Stimulated activated effector memory CD8-positive, alpha-beta T cell treated with anti-CD3 and anti-CD28 coated beads, Interleukin-12 subunit alpha, Interleukin-12 subunit beta, amount 100 ng/mL, for 72 hours (primary cell): ENCODE measurements at regions not wholly inside any gene's neighbourhood (a gene's known extent, or its start where the extent isn't known, plus 50 kb on each side); places are given as distances from the start of the nearest gene placed in this dataset.

Experiments used
- ATAC-seq: fragments of 150-1000 bp; cut with Tn5 transposase; 2 replicates; pipeline ENCODE4 v1.10.0; 2021
- DNase-seq, 2 donors: peaks; one replicate each; pipeline ENCODE4 v3.0.0; 2021 to 2022; ENCODE audit warnings: low spot score in 2 of 2
- H3K27ac Mint-ChIP-seq: one replicate; pipeline ENCODE4 v1.8.0; 2022; ENCODE audit warnings: mild to moderate bottlenecking, mixed read lengths
- H3K36me3 Mint-ChIP-seq: one replicate; pipeline ENCODE4 v1.8.0; 2022; ENCODE audit warnings: mild to moderate bottlenecking, mixed read lengths
- H3K4me1 Mint-ChIP-seq: one replicate; pipeline ENCODE4 v1.8.0; 2022; ENCODE audit warnings: mixed read lengths
- H3K4me3 Mint-ChIP-seq: one replicate; pipeline ENCODE4 v1.8.0; 2022; ENCODE audit warnings: mild to moderate bottlenecking, mixed read lengths
- H3K9me3 Mint-ChIP-seq: one replicate; pipeline ENCODE4 v1.8.0; 2022; ENCODE audit warnings: mixed read lengths

DNA sequence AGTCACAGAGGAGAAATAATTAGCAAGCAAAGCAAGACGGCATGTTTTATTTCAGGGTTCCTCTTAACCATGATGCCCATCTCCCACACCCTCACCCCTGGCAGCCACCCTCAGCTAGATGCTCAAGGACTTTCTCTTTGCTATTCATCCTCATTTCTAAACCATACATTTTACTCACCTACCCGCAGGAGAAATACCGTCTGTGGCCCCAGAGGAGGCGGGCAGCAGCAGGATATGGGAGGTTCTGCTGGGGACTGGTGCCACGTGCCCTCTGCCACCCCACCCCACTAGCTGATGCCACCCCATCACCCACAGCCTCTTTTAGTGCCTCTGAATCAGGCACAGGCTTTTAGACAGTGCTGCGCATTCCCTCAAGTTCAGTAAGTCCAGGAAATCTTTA, 168.7 kb upstream of the ITGB1 start:
- ATAC-seq (peak; percentile 90), DNase-seq (no peak)
- peak overlapping the region; percentile 47 for H3K4me3 Mint-ChIP-seq
- H3K9me3 Mint-ChIP-seq, result no peaks in the 10 kb centered on the region
- peak overlapping the region; percentile 93 for H3K27ac Mint-ChIP-seq
- no peaks in the 10 kb centered on the region for H3K36me3 Mint-ChIP-seq
- peaks cover 58% of the 10 kb centered on the region for H3K4me1 Mint-ChIP-seq

DNA sequence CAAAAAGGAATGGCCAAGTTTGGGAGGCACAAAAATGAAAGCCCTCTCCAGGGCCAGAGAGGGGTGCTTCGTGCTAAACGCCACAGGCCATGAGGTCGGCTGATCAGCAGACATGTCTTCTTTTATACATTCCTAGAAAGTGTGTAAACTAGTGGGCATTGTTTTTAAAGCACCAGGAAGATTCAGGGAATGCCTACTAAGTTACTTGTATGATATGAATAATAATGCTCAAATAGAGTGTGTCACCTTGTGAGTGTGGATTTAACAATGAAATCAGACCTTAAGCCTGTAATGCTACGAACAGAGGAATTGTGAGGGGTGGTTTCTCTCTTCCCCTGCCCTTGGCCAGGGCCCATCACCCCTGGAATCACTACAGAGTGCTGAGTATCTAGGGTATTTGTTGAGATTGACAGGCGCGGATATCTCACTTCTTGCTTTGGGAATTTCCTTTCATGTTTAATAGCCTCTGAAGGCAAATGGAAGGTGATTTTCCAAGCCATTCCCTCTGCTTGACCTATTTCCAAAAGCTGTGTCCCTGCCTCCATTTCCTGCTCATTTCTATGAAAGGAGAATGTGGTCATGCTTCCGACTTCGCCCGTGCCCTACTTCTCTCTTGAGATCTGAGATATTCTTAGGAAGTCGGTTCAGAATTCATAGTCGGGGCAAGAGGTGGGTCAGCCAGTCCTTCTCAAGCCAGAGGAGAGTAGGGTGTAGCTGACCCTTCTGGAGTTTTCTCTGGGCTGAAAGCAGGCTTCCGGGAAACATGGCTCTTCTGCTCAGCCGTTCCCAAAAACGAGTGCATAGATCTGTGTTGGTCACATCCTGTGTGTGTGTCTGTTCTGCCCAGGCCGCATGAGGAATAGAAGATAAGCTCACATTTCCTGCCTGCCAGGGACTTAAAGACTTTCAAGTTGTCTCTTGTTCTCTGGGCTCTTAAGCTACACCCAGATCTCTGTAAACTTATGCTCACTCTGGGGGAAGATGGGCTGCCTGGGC, 167.8 kb upstream of the ITGB1 start:
- no peak for DNase-seq
- Mint-ChIP-seq H3K4me3 (peak overlapping the region; percentile 47), H3K4me1 (peaks cover 65% of the 10 kb centered on the region)

DNA sequence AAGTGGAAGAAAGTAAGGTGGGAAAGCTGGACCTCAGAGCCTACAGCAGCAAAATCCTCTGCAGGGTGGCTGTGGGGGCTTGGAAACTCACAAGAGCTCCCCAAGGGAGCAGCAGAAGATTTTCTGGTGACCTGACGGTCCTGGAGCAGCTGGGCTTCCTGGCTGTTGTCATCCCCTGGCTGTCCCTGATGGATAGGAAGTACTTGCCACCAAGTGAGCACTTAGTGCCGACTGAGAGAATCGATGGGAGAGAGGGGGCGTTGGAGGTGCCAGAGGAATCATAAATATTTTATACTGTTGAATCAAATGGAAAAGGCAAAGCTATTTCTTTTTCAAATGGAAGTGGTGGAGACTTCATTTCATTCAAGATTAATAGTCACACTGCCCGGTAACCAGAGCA, 167.1 kb upstream of the ITGB1 start:
- no peaks in the 10 kb centered on the region for H3K9me3 Mint-ChIP-seq
- ATAC-seq (no peak), DNase-seq (no peak)
- H3K36me3 Mint-ChIP-seq, result peaks cover 5% of the 10 kb centered on the region
- peak overlapping the region; percentile 93 for H3K27ac Mint-ChIP-seq
- peaks cover 68% of the 10 kb centered on the region for H3K4me1 Mint-ChIP-seq
- no peak overlapping the region for H3K4me3 Mint-ChIP-seq

More for the DNA sequence above, 167.8 kb upstream of the ITGB1 start:
- peak overlapping the region; percentile 93 for H3K27ac Mint-ChIP-seq
- H3K36me3 Mint-ChIP-seq, result no peaks in the 10 kb centered on the region
- ATAC-seq, result peak; percentile 76
- no peaks in the 10 kb centered on the region for H3K9me3 Mint-ChIP-seq

DNA sequence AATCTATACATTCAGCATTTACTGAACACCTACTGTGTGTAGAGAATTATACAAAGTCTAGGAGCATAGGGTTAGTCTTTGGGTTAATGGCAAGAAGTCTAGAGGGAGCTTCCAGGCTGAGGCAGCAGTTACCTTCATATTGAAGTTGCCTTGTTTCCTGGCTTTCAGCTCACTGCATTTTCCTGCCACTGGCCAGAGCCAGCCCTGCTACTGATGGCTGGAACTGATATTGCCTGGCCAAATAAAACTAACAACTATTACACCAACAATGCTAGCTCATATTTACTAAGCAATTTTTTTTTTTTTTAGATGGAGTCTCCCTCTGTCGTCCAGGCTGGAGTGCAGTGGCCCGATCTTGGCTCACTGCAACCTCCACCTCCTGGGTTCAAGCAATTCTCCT, 165.7 kb upstream of the ITGB1 start:
- Mint-ChIP-seq H3K36me3 (peaks cover 5% of the 10 kb centered on the region), H3K4me1 (peaks cover 74% of the 10 kb centered on the region), H3K27ac (no peak overlapping the region), H3K9me3 (no peaks in the 10 kb centered on the region), H3K4me3 (no peak overlapping the region)
- no peak for ATAC-seq
- no peak for DNase-seq

DNA sequence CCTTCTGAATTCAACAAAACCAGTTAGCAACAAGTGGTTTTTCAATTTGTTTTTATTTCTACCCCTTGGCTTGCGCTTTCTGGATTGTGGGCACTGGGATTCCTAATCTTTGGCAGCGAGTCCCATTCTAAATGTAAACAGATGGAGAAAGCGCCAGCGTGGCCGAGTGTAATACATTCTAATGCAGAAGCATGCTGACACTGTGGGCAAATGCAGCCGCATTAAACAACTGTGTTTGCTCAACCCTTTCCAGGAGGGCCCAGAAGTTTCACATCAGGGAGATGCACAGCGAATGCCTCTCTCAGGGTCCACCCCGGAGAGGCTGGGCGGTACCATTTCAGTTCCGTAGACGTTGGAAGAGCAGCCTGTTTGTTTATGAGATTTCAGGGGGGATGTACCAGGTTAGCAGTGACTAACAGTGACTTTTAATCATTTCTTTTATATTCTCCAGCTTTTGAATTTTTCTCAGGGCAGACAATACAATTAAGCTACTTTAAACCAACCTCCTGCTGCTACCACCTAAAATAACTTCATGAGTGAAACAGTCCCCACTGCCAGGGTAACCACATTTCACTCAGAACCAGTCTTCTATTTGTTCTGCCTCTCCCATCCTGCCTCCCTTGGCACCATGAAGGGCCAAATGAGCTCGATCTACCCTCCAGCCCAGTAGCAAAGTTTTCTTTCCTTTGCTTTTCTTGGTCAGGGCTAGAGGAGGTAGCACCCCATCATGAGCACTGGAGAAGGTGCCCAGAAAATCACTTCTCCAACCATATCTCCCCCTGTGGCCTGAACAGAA, 164.2 kb upstream of the ITGB1 start:
- ATAC-seq (no peak), DNase-seq (no peak)
- Mint-ChIP-seq H3K4me3 (no peak overlapping the region), H3K36me3 (peaks cover 5% of the 10 kb centered on the region), H3K4me1 (peaks cover 78% of the 10 kb centered on the region), H3K27ac (no peak overlapping the region), H3K9me3 (no peaks in the 10 kb centered on the region)

DNA sequence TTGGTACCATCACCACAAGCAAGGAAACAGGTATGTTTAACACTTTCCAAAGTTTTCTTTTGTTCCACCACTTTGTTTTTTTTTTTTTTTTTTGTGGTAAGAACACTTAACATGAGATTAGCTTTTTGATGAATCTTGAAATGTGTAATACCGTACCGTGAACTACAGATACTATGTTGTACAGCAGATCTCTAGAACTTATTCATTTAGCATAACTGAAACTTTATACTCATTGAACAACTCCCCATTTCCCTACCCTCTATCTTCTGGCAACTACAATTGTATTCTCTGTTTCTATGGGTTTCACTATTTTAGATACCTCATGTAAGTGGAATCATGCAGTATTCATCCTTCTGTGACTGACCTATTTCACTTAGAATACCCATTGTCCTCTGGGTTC, 162.7 kb upstream of the ITGB1 start:
- no peak overlapping the region for H3K4me3 Mint-ChIP-seq
- peaks cover 78% of the 10 kb centered on the region for H3K4me1 Mint-ChIP-seq
- H3K27ac Mint-ChIP-seq, result peak overlapping the region; percentile 63
- DNase-seq (no peak), ATAC-seq (peak; percentile 92)
- H3K9me3 Mint-ChIP-seq, result no peaks in the 10 kb centered on the region
- H3K36me3 Mint-ChIP-seq, result peaks cover 11% of the 10 kb centered on the region

DNA sequence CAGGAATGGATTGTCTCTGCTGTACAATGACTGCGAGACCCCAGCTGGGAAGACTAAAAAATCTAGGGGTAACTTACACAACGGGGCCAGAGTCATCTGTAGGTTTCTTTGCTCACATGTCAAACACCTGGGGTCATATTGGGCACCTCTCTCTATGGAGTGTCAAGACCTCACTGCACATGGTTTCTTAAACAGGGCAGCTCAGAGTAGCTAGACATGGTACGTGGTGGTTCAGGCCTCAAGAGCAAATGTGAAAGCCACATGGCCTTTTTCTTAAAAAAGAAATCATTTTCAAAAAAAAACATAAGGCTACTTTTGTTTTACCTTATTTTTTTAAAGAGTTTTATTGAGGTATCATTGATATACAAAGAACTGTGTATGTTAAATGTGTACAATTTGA, 162.2 kb upstream of the ITGB1 start:
- Mint-ChIP-seq H3K4me3 (no peak overlapping the region), H3K4me1 (peaks cover 77% of the 10 kb centered on the region), H3K9me3 (no peaks in the 10 kb centered on the region), H3K27ac (peak overlapping the region; percentile 63), H3K36me3 (peaks cover 11% of the 10 kb centered on the region)
- DNase-seq, result no peak
- ATAC-seq, result peak; percentile 46

DNA sequence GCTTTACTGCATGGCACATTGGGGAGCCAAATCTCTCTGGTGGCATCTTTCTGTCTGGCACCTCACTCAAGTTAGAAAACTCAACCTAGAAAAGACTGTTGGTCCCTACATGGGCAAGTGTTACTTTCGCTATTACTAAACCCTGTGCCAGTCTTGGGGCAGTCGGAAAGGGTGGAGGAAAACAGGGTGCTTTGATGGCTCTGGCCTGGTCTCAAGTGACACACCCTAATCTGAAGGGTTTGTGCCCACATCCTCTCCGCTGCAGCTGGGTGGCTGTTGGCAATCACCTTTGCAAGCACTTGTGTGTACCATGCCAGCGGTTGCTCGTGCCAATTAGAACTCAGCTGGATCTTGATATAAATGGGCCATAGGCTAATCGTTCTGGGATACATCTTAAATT, 159.8 kb upstream of the ITGB1 start:
- ATAC-seq (peak; percentile 68), DNase-seq (peak in 1 of 2 donors; percentile 63)
- H3K4me1 Mint-ChIP-seq, result peaks cover 85% of the 10 kb centered on the region
- H3K36me3 Mint-ChIP-seq, result peaks cover 11% of the 10 kb centered on the region
- H3K27ac Mint-ChIP-seq, result peak overlapping the region; percentile 83
- no peaks in the 10 kb centered on the region for H3K9me3 Mint-ChIP-seq
- H3K4me3 Mint-ChIP-seq, result peak overlapping the region; percentile 57

DNA sequence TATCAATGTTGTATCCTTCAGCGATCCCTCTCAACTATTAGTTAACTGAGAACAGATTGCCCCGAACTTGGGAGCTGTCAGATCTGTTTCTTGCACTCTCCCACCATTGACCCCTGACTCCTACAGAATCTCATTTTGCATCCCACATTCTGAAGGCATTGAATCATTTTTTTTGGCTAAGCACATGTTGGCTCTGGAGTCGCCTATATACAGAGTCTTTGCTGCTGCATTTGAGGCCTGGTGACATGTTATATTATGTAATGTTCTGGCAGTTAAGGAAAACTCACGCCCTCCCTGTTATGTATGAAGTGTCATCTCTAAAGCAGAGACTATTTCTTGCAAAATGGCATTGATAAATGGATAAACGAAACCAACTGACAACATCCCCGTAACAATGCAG, 159.2 kb upstream of the ITGB1 start:
- no peak for DNase-seq
- H3K27ac Mint-ChIP-seq, result peak overlapping the region; percentile 83

DNA sequence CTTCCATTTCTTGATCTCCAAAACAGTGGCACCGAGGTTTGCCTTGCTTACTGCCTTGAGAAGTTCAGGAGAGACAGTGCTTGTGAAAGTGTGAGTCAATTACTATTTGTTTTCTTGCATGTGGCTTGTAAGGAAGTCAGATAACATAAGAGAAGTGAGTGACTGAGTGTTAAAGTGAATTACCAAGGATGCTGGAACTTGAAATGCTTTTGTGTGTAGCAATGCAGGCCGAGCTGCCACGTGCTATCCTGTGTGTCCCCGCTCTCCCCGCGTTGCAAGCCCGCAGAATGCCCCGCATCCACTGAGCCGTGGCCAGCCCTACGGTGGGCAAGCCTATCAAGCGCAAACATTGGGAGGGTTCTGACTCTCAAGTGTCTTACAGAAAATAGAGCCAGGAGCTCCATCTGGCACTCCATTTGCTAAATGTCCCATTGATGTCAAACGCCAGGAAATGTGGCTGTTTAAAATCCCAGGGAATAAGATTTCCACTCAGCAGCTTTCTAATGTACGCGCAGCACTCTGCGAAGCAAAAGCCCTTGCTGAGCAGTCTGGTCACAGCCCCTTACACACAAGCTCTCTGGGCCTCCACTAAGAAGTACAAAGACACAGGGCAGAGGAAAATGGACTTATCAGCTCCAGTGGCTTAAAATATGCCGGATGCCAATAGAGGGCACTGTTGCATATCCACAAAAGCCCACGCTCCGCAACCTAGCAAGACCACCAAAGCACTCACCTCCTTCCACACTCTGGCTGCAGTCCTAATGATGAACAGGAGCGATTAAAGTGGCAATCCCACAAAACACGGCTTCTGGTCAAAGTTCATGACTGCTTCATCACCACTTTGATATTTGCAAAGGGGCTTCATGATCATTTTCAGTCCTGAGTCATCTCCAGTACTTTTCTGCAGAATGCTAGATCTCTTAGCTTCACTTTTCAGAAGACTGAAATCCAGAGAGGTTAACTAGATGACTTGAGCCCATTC, 158.0 kb upstream of the ITGB1 start:
- peaks cover 86% of the 10 kb centered on the region for H3K4me1 Mint-ChIP-seq
- H3K36me3 Mint-ChIP-seq, result peaks cover 11% of the 10 kb centered on the region
- no peak for DNase-seq
- ATAC-seq, result peak; percentile 56
- H3K27ac Mint-ChIP-seq, result peak overlapping the region; percentile 52
- H3K9me3 Mint-ChIP-seq, result no peaks in the 10 kb centered on the region
- H3K4me3 Mint-ChIP-seq, result peak overlapping the region; percentile 57

More for the DNA sequence above, 159.2 kb upstream of the ITGB1 start:
- Mint-ChIP-seq H3K9me3 (no peaks in the 10 kb centered on the region), H3K4me1 (peaks cover 85% of the 10 kb centered on the region), H3K4me3 (peak overlapping the region; percentile 57), H3K36me3 (peaks cover 11% of the 10 kb centered on the region)
- ATAC-seq, result no peak

DNA sequence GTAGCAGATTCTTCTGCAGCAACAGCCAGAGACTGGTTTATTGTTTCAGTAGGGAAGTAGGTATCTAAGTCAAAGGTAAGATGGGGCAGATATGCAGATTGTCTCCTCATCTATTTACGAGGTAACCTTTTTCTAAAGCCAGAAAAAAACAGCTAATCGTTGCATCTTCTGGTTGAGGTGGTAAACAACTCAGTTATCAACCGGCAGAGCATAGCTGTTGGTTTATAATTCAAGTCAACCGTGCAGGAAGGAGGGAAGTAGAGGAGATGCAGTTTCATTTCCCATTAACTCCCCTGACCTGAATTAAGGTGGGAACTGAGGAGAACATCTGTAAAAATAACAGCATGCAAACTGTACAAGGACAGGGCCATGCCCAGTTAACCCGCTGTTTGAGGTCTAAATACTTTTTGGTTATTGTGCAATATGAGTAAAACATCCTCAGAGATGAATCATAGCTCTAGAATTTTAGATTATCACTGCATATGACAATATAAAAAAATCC, 156.5 kb upstream of the ITGB1 start:
- peak; percentile 17 for ATAC-seq
- peaks cover 89% of the 10 kb centered on the region for H3K4me1 Mint-ChIP-seq
- H3K27ac Mint-ChIP-seq, result no peak overlapping the region
- DNase-seq, result no peak
- H3K36me3 Mint-ChIP-seq, result peaks cover 6% of the 10 kb centered on the region
- peak overlapping the region; percentile 14 for H3K4me3 Mint-ChIP-seq
- no peaks in the 10 kb centered on the region for H3K9me3 Mint-ChIP-seq

DNA sequence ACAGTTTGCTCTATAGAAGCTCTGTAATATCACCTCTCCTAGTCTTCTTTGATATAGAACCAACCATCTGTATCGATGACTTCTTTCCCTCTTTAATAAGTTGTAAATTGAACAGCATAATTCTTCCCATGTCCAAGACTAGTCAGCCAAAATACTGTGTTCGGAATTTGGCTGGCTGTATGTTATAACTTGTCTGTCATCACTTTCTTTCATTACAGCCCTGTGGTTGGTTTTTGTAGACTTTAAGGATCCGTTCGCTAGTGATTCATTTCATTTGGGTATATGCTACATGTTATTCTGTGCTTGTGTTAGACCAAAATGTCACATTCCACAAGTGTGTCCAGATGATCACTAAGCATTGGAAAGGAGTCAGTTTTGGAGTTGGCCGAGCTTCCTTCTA, 155.4 kb upstream of the ITGB1 start:
- H3K27ac Mint-ChIP-seq, result no peak overlapping the region
- no peaks in the 10 kb centered on the region for H3K9me3 Mint-ChIP-seq
- peaks cover 92% of the 10 kb centered on the region for H3K4me1 Mint-ChIP-seq
- ATAC-seq, result no peak
- peaks cover 6% of the 10 kb centered on the region for H3K36me3 Mint-ChIP-seq
- DNase-seq, result no peak
- H3K4me3 Mint-ChIP-seq, result no peak overlapping the region

DNA sequence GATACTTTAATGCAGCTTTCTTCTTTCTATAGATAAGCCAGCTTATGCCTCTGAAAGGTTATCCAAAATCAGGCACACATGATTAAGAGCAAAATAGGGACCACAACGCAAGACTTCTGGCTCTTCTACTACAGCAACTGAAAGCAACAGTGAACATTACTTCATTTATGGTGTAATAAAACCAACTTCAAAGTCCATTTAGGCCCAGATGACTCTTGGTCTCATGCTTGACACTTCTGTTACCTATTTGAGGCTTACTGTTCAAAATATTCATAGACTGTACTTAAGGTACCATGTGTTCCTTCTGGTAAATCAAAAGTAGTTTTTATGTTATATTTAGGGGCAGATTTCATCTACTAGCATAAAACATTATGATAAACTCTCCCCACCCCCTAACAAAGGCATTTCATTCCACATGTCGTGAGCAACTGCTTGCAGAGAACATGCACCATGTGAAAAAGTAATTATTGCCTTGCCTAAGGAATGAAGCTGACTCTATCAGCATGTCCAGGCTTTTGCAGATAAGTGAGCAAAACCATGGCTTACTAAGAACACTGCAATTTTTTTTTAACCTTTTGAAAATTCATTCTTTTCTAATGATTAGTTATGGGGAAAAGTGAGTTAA, 154.9 kb upstream of the ITGB1 start:
- no peak overlapping the region for H3K4me3 Mint-ChIP-seq
- ATAC-seq (no peak), DNase-seq (no peak)
- peaks cover 90% of the 10 kb centered on the region for H3K4me1 Mint-ChIP-seq
- H3K9me3 Mint-ChIP-seq, result no peaks in the 10 kb centered on the region
- H3K27ac Mint-ChIP-seq, result no peak overlapping the region
- H3K36me3 Mint-ChIP-seq, result peaks cover 6% of the 10 kb centered on the region

DNA sequence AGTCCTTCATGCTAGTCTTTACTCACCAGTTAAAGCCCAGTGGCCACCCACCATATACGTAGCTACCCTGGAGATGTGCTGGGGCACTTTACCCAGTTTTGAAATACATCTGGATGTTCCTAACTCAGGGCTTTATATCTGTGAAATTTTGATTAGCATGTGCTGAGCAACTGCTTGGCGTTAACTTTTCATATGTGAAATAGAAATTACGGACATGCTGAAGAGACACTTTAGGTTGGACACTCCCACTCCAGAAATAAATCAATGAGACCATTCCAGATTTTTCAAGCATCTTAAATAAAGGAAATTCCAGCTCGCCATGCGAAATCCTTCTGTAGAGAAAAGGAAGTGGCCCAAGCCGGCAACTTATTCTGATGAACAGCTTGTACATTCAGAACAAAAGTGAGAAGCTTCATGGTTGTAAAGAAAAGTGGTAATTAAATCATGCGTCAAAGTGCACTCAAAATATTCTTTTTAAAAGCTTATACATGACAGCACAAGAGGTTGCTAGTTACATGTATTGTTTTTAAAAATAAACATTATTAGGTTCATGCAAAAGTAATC, 153.5 kb upstream of the ITGB1 start:
- DNase-seq, result no peak
- Mint-ChIP-seq H3K27ac (peak overlapping the region; percentile 23), H3K4me1 (peaks cover 83% of the 10 kb centered on the region), H3K9me3 (no peaks in the 10 kb centered on the region), H3K36me3 (peaks cover 4% of the 10 kb centered on the region), H3K4me3 (peak overlapping the region; percentile 59)
- peak; percentile 38 for ATAC-seq
